Caco-2 (cell line): ENCODE measurements at regions not wholly inside any gene's neighbourhood (a gene's known extent, or its start where the extent isn't known, plus 50 kb on each side); places are given as distances from the start of the nearest gene placed in this dataset.

ENCODE experiments used
- BruUV-seq: library from RNA; stranded (reverse); fragments of 400-500 nt; replicated peaks from 2 replicates; lab custom pipeline; 2021; lab: Mats Ljungman, UMichigan
- CTCF ChIA-PET: fragments of 300-600 bp; sonication (Branson Sonifier 250); formaldehyde crosslinking; loops from one replicate; lab custom pipeline; 2022; ENCODE audit warnings: antibody characterized with exemption; lab: Charles Lee
- POLR2A ChIA-PET: fragments of 300-600 bp; sonication (Branson Sonifier 250); formaldehyde crosslinking; loops from one replicate; lab custom pipeline; 2022; ENCODE audit warnings: antibody characterized with exemption; lab: Charles Lee
- DNase-seq, 2 experiments: peaks; one replicate each; pipeline versions ENCODE4 v3.0.0 to v3.0.0-alpha.2; 2020 to 2022
- H3K27me3 ChIP-seq: replicated peaks from 2 replicates; pipeline ENCODE4 v1.6.0; 2011; ENCODE audit warnings: low read length; ENCODE audit not compliant: control insufficient read depth, insufficient read depth
- H3K36me3 ChIP-seq: 2 replicates; pipeline ENCODE4 v1.5.1; 2011; ENCODE audit warnings: low read length; ENCODE audit not compliant: control insufficient read depth, insufficient read depth
- H3K4me1 ChIP-seq: fragments of 250-450 bp; sonication (Bioruptor Pico); 2 replicates; pipeline ENCODE4 v1.5.1; 2020; ENCODE audit warnings: mild to moderate bottlenecking
- H3K4me3 ChIP-seq: 2 replicates; pipeline ENCODE4 v1.5.1; 2011; ENCODE audit warnings: low read depth, mild to moderate bottlenecking, control low read depth, low read length
- H3K9me3 ChIP-seq: fragments of 250-450 bp; sonication (Bioruptor Pico); 2 replicates; pipeline ENCODE4 v1.5.1; 2020; ENCODE audit warnings: mild to moderate bottlenecking, moderate library complexity
- H3K27ac Mint-ChIP-seq: one replicate; pipeline ENCODE4 v1.8.0; 2022; ENCODE audit warnings: mixed read lengths; ENCODE audit not compliant: unreplicated experiment
- H3K27me3 Mint-ChIP-seq: one replicate; pipeline ENCODE4 v1.8.0; 2022; ENCODE audit warnings: mixed read lengths; ENCODE audit not compliant: insufficient read depth, unreplicated experiment
- H3K36me3 Mint-ChIP-seq: one replicate; pipeline ENCODE4 v1.8.0; 2022; ENCODE audit warnings: mild to moderate bottlenecking, mixed read lengths; ENCODE audit not compliant: insufficient read depth, unreplicated experiment
- H3K4me1 Mint-ChIP-seq: one replicate; pipeline ENCODE4 v1.8.0; 2022; ENCODE audit warnings: low read depth, mixed read lengths; ENCODE audit not compliant: unreplicated experiment
- H3K4me3 Mint-ChIP-seq: one replicate; pipeline ENCODE4 v1.8.0; 2022; ENCODE audit warnings: mild to moderate bottlenecking, moderate library complexity, mixed read lengths; ENCODE audit not compliant: unreplicated experiment
- H3K9me3 Mint-ChIP-seq: one replicate; pipeline ENCODE4 v1.8.0; 2022; ENCODE audit warnings: mixed read lengths; ENCODE audit not compliant: unreplicated experiment
- CTCF ChIP-seq, 2 experiments: fragments of 200-600 bp in 1 of 2; IDR thresholded peaks; 1 replicate in 1 of 2; 2 replicates in 1 of 2; pipeline versions ENCODE4 v1.5.1 to v1.8.0; 2011 to 2022; ENCODE audit warnings: antibody characterized with exemption in 1 of 2, control low read depth in 1 of 2, inconsistent platforms in 1 of 2, low read depth in 1 of 2, low read length in 1 of 2, mild to moderate bottlenecking in 1 of 2, moderate library complexity in 1 of 2; ENCODE audit not compliant: insufficient read depth in 1 of 2, severe bottlenecking in 1 of 2, unreplicated experiment in 1 of 2
- intact Hi-C: fragments of 100-400 bp; cut with micrococcal nuclease; formaldehyde crosslinking; loops from one replicate; pipeline ENCODE4 v1.10.0; 2022; ENCODE audit not compliant: unreplicated experiment

GRCh38 chr10:78250313-78251015, 216.8 kb downstream of the RPS24 start:
- H3K27me3 ChIP-seq: no peaks in the 10 kb centered on the region
- H3K9me3 ChIP-seq: no peaks in the 10 kb centered on the region
- Mint-ChIP-seq H3K9me3 (peaks cover 3% of the 10 kb centered on the region), H3K4me3 (no peak overlapping the region), H3K27me3 (no peaks in the 10 kb centered on the region), H3K4me1 (peaks cover 2% of the 10 kb centered on the region), H3K36me3 (no peaks in the 10 kb centered on the region), H3K27ac (no peak overlapping the region)
- peaks cover 1% of the 10 kb centered on the region; the same call in 1 of the 2 replicates for H3K4me1 ChIP-seq
- intact Hi-C loops: no loop called here
- H3K4me3 ChIP-seq: no peak overlapping the region
- H3K36me3 ChIP-seq: no peaks in the 10 kb centered on the region
- DNase-seq: no peak
- ChIA-PET POLR2A (no interaction called here), CTCF (interaction anchor here (1.0 to 1.8 kb wide), 2 partner anchors 10 to 52 kb away, joined by 4 read pairs; no protein-coding TSS in a partner anchor)
- no TSS peak for BruUV-seq
- no peak for TF ChIP-seq CTCF (IDR thresholded peaks at IDR 0.05; ENCODE audit: insufficient read depth in 1 of 2, low read depth in 1 of 2, low read length in 1 of 2, severe bottlenecking in 1 of 2, unreplicated experiment in 1 of 2)

GRCh38 chr10:78251016-78251385, 217.3 kb downstream of the RPS24 start:
- Histone ChIP-seq H3K4me3 (no peak overlapping the region), H3K9me3 (no peaks in the 10 kb centered on the region), H3K4me1 (peaks cover 7% of the 10 kb centered on the region), H3K27me3 (no peaks in the 10 kb centered on the region), H3K36me3 (no peaks in the 10 kb centered on the region)
- no peaks in the 10 kb centered on the region for H3K27me3 Mint-ChIP-seq
- no peak for TF ChIP-seq CTCF (IDR thresholded peaks at IDR 0.05; ENCODE audit: insufficient read depth in 1 of 2, low read depth in 1 of 2, low read length in 1 of 2, severe bottlenecking in 1 of 2, unreplicated experiment in 1 of 2)
- DNase-seq: no peak
- H3K9me3 Mint-ChIP-seq: no peaks in the 10 kb centered on the region
- no peaks in the 10 kb centered on the region for H3K36me3 Mint-ChIP-seq
- H3K4me1 Mint-ChIP-seq: peaks cover 6% of the 10 kb centered on the region
- intact Hi-C loops: no loop called here
- POLR2A ChIA-PET: no interaction called here
- no peak overlapping the region for H3K27ac Mint-ChIP-seq
- no peak overlapping the region for H3K4me3 Mint-ChIP-seq
- CTCF ChIA-PET: interaction anchor here (1.0 to 1.8 kb wide), 2 partner anchors 9 to 51 kb away, joined by 4 read pairs; no protein-coding TSS in a partner anchor
- BruUV-seq: no TSS peak

- Histone ChIP-seq H3K36me3 (no peaks in the 10 kb centered on the region), H3K4me1 (peaks cover 14% of the 10 kb centered on the region), H3K4me3 (no peak overlapping the region), H3K27me3 (no peaks in the 10 kb centered on the region), H3K9me3 (no peaks in the 10 kb centered on the region)
- no peak for TF ChIP-seq CTCF (IDR thresholded peaks at IDR 0.05; ENCODE audit: insufficient read depth in 1 of 2, low read depth in 1 of 2, low read length in 1 of 2, severe bottlenecking in 1 of 2, unreplicated experiment in 1 of 2)
- no peaks in the 10 kb centered on the region for H3K36me3 Mint-ChIP-seq
- ChIA-PET POLR2A (no interaction called here), CTCF (no interaction called here)
- H3K27me3 Mint-ChIP-seq: no peaks in the 10 kb centered on the region
- DNase-seq: no peak
- no peaks in the 10 kb centered on the region for H3K9me3 Mint-ChIP-seq
- no peak overlapping the region for H3K4me3 Mint-ChIP-seq
- H3K4me1 Mint-ChIP-seq: peaks cover 6% of the 10 kb centered on the region
- BruUV-seq: no TSS peak
- intact Hi-C loops: no loop called here
- no peak overlapping the region for H3K27ac Mint-ChIP-seq
Observed at GRCh38 chr10:78252286-78252685, 218.6 kb downstream of the RPS24 start.
